Type B pancreatic cell (in vitro differentiated cells): ENCODE measurements at regions not wholly inside any gene's neighbourhood (a gene's known extent, or its start where the extent isn't known, plus 50 kb on each side); places are given as distances from the start of the nearest gene placed in this dataset.
A peak's percentile ranks its signal among the peaks of the same experiment; 100 is the strongest.

Source experiments
- DNase-seq: peaks from one replicate; pipeline ENCODE4 v3.0.0; 2021; ENCODE audit warnings: mixed read lengths; ENCODE audit not compliant: unreplicated experiment; ENCODE audit errors: extremely low spot score
- H3K27ac Mint-ChIP-seq: 2 replicates; pipeline ENCODE4 v1.8.0; 2021; ENCODE audit warnings: mild to moderate bottlenecking, mixed read lengths
- H3K27me3 Mint-ChIP-seq: 2 replicates; pipeline ENCODE4 v1.8.0; 2021; ENCODE audit warnings: mixed read lengths
- H3K36me3 Mint-ChIP-seq: 2 replicates; pipeline ENCODE4 v1.8.0; 2021; ENCODE audit warnings: mixed read lengths
- H3K4me1 Mint-ChIP-seq: one replicate; pipeline ENCODE4 v1.8.0; 2021; ENCODE audit warnings: mixed read lengths; ENCODE audit not compliant: unreplicated experiment
- H3K4me3 Mint-ChIP-seq: 2 replicates; pipeline ENCODE4 v1.8.0; 2021; ENCODE audit warnings: mild to moderate bottlenecking, mixed read lengths
- H3K9me3 Mint-ChIP-seq: 2 replicates; pipeline ENCODE4 v1.8.0; 2021; ENCODE audit warnings: mixed read lengths
- TF ChIP-seq, protein P1 (sequence below): fragments of 200-600 bp; sonication (generic); conservative IDR thresholded peaks from 2 replicates; pipeline ENCODE4 v1.5.0; 2021; ENCODE audit warnings: antibody characterized with exemption, mild to moderate bottlenecking

GRCh38 chr6:82779041-82779440 is 286.6 kb downstream of the UBE3D start:
- no peak overlapping the region for H3K27ac Mint-ChIP-seq
- no peak overlapping the region for H3K4me3 Mint-ChIP-seq
- TF ChIP-seq, protein P1, sequence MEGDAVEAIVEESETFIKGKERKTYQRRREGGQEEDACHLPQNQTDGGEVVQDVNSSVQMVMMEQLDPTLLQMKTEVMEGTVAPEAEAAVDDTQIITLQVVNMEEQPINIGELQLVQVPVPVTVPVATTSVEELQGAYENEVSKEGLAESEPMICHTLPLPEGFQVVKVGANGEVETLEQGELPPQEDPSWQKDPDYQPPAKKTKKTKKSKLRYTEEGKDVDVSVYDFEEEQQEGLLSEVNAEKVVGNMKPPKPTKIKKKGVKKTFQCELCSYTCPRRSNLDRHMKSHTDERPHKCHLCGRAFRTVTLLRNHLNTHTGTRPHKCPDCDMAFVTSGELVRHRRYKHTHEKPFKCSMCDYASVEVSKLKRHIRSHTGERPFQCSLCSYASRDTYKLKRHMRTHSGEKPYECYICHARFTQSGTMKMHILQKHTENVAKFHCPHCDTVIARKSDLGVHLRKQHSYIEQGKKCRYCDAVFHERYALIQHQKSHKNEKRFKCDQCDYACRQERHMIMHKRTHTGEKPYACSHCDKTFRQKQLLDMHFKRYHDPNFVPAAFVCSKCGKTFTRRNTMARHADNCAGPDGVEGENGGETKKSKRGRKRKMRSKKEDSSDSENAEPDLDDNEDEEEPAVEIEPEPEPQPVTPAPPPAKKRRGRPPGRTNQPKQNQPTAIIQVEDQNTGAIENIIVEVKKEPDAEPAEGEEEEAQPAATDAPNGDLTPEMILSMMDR = no peak
- H3K9me3 Mint-ChIP-seq = no peaks in the 10 kb centered on the region
- H3K27me3 Mint-ChIP-seq = no peaks in the 10 kb centered on the region
- no peaks in the 10 kb centered on the region for H3K36me3 Mint-ChIP-seq
- DNase-seq = no peak
- H3K4me1 Mint-ChIP-seq = no peaks in the 10 kb centered on the region

DNA sequence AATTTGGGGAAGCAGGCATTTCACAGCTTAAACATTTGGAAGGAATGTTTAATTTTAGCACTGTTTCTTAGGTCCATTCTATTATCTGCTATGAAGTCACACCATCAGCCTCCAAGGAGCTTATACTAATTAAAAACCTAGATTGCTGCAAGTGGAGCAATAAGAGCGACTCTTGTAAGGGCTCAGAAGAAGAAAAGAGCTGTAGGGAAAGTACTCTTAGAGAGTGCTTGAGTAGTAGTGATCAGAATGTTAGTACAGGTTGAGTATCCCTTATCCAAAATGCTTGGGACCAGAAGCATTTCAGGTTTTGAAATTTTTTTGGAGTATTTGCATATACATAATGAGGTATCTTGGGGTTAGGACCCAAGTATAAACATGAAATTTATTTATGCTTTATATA is 285.3 kb downstream of the UBE3D start:
- H3K27ac Mint-ChIP-seq = no peak overlapping the region
- no peaks in the 10 kb centered on the region for H3K36me3 Mint-ChIP-seq
- H3K4me3 Mint-ChIP-seq = no peak overlapping the region
- no peaks in the 10 kb centered on the region for H3K27me3 Mint-ChIP-seq
- no peak for DNase-seq
- TF ChIP-seq, protein P1 = no peak
- H3K9me3 Mint-ChIP-seq = no peaks in the 10 kb centered on the region
- H3K4me1 Mint-ChIP-seq = no peaks in the 10 kb centered on the region

DNA sequence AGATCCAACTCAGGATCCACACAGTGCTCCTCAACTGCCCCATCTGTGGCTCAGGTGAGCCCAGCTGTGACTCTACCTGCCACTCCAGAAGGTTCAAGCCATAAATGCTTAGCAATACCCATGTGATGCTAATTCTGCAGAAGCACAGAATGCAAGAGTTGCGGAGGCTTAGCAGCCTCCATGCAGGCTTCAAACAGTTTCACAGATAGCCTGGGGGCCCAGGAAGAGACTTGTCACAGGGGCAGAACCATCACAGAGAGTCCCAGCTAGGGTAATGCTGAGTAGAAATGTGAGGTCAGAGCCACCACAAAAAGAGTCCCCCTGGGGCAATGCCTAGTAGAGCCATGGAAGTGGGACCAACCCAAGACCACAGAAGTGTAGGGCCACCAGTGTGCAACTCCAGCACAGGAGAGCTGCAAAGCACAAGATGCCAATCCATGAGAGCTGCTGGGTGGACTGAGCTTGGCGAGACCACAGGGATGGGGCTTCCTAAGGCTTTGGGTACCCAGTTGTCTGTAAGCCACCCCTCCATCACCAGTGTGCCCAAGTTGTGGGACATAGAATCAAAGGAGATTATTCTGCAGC is 283.9 kb downstream of the UBE3D start:
- TF ChIP-seq, protein P1 = no peak
- H3K27ac Mint-ChIP-seq = no peak overlapping the region
- no peaks in the 10 kb centered on the region for H3K9me3 Mint-ChIP-seq
- no peaks in the 10 kb centered on the region for H3K36me3 Mint-ChIP-seq
- no peak overlapping the region for H3K4me3 Mint-ChIP-seq
- H3K27me3 Mint-ChIP-seq = no peaks in the 10 kb centered on the region
- no peaks in the 10 kb centered on the region for H3K4me1 Mint-ChIP-seq
- no peak for DNase-seq

DNA sequence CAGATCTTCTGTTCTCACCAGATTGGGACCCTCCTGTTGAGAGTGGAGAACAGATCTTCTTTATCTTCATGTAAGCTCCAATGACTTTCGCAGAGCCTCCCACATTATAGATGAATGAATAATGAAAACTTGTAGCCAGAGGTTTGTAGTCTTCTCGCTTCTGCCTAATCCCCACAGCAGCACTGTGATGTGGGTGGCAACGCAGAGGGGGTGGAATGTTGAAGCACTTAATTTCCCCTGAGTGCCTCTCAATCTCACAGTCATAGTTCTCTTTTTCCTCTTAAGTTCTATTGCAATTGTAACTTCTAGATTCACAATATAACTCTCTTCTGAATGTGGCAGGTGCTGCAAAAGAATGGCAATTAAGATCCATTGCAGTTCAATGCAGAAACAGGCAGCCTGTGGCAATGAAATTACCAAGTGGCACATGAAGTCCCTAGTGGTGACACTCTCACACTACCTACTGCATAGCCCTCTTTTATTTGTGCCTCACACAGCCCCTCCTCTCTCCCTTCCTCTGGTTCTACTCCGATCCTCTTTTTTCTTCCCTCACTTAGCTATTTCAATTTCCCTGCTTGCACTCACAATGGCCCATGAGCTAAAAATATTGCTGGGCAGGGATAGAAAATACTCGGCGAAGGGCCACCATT is 281.9 kb downstream of the UBE3D start:
- Mint-ChIP-seq H3K4me3 (no peak overlapping the region), H3K36me3 (no peaks in the 10 kb centered on the region), H3K9me3 (no peaks in the 10 kb centered on the region), H3K27me3 (peaks cover 2% of the 10 kb centered on the region), H3K27ac (no peak overlapping the region), H3K4me1 (no peaks in the 10 kb centered on the region)
- TF ChIP-seq, protein P1 = peak; percentile 70
- DNase-seq = no peak

GRCh38 chr6:82785206-82785605 is 280.4 kb downstream of the UBE3D start:
- TF ChIP-seq, protein P1 = no peak
- H3K4me3 Mint-ChIP-seq = no peak overlapping the region
- H3K27ac Mint-ChIP-seq = no peak overlapping the region
- peaks cover 2% of the 10 kb centered on the region for H3K27me3 Mint-ChIP-seq
- H3K4me1 Mint-ChIP-seq = no peaks in the 10 kb centered on the region
- H3K9me3 Mint-ChIP-seq = no peaks in the 10 kb centered on the region
- no peaks in the 10 kb centered on the region for H3K36me3 Mint-ChIP-seq
- no peak for DNase-seq
